ENCODE measurements at regions not wholly inside any gene's neighbourhood (a gene's known extent, or its start where the extent isn't known, plus 50 kb on each side); places are given as distances from the start of the nearest gene placed in this dataset.
"Not testable (repeated sequence)": the region's sequence is repeated elsewhere in the genome, so short reads cannot be mapped to it uniquely, and the experiment has no call there.

- no peak for DNase-seq
These were observed 378.9 kb downstream of the SLCO4C1 start for GRCh38 chr5:101917166-101917565.

GRCh38 chr5:101915554-101915953 is 380.5 kb downstream of the SLCO4C1 start:
- DNase-seq: no peak

DNA sequence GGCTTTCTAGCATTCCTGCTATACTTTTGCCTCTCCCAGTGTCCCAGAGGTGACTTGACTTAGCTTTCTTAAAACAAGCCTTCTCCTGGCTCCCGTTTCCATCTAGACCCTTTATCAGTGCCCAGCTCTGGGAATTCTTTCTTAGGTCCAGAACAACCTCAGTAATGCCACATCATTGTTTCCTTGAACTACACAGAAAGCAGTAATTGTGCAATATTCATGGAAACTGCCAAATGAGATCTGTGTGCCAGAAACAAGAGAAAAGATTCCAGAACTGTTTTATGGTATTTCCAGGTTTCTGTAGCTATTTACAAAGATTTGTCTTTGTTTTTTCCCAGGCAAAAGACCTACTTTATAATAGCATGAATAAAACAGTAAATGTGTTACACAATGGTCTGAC is 391.3 kb downstream of the SLCO4C1 start:
- DNase-seq: no peak

- no peak for DNase-seq
These were observed 398.2 kb downstream of the SLCO4C1 start for GRCh38 chr5:101897914-101898313.

GRCh38 chr5:101894985-101895384 is 401.1 kb downstream of the SLCO4C1 start:
- DNase-seq: no peak

DNA sequence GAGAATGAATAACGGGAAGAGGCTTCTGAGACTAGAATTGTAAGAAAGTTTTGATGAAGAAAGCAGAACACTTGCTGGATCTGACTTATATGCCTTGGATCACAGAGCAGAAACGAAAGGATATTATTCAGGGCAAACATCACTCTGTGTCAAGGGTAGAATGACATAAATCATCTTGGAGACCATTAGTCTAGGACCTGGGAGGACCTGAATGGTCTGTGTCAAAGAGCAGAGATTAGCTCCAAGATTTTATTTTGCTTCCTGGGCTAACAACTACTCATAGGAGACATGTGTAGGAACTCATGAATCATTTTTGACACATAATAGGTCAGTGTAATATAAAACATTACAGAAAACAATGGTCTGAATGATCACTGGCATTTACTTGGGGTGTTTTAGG is 417.9 kb downstream of the SLCO4C1 start:
- DNase-seq: no peak

DNA sequence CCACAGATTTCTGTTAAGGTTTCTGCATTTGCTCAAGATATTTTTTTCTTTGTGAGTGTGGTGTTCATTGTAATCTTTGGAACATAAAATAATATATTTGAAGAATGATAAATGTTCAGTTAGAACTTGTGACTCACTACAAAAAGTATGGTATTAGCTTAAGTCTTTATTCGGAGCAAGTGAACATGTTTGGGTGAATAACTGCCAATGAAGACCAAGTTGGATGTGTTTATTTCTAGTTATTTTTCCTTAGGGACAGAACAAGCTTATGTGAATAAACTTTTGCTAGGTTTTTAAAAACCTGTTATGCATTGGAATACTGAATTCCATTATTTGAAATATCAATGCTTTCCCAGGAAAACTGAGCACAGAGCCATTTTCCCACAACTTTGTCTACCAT is 418.6 kb downstream of the SLCO4C1 start:
- no peak for DNase-seq

- DNase-seq: no peak
These were observed 429.6 kb downstream of the SLCO4C1 start for GRCh38 chr5:101866473-101866872.

DNA sequence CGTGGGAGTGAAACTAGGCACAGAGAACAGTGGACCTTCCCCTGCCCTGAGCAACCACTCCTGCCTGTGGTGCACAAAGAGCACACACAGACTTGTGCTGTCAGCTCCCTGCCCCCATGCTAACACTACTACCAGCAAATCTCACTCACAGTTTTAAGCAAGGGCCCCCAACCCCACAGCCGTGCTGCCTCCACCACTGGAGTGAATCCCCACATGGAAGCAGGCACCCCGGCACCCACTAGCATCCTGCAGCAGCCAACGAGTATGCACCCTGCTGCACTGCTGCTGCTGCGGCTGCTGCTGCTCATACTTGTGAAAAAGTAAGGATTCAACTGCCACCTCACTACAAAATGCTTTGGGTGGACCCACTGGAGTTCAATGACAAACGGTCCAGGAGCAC is 435.5 kb downstream of the SLCO4C1 start:
- DNase-seq: no peak

- DNase-seq: no peak
These were observed 435.9 kb downstream of the SLCO4C1 start for GRCh38 chr5:101860145-101860544.

DNA sequence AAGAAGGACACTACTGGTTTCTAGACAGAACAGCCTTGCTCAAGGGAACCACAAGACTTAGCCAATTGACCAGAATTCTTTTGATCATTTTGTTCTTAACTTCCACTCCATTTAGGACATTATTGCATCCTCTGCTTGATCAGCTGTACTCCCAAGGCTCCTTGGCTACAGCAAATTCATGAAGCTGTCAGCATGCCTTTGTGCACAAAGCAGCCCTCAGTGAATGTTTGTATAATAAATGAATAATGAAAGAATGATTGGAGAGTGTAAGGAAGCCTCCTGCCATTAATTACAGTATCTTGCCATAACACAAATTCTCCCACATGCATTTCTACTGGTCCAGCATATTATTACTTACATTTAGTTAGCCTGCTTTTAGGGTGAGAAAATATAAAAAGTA is 449.6 kb downstream of the SLCO4C1 start:
- no peak for DNase-seq

DNA sequence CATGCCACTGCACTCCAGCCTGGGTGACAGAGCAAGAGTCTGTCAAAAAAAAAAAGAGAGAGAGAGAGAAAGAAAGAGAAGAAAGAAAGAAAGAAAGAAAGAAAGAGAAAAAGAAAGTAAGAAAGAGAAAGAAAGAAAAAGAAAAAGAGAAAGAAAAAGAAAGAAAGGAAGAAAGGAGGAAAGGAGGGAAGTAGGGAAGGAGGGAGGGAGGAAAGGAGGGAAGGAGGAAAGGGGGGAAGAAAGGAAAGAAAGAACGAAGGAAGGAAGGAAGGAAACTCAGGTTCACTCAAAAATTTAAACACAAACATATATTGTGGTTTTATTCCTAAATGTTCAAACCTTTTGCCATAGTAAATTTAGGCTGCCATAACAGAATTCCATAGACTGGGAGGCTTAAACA is 453.0 kb downstream of the SLCO4C1 start:
- DNase-seq: no peak

GRCh38 chr5:101838435-101838834 is 457.6 kb downstream of the SLCO4C1 start:
- no peak for DNase-seq

DNA sequence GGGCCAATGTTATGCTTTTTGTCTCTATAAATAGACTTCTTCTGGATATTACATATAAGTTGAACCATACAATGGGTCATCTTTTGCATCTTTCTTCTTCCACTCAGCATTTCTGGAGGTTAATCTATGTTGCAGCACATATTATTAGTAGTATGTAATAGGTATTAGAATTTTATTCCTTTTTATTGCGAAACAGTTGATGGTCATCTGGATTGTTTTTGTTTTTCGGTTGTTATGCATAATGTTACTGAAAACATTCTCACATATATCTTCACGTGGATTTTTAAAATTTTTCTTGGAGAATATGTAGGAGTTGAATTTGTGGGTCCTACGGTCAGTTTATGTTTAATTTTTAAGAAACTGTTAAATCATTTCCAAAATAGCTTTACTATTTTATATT is 466.8 kb downstream of the SLCO4C1 start:
- no peak for DNase-seq

DNA sequence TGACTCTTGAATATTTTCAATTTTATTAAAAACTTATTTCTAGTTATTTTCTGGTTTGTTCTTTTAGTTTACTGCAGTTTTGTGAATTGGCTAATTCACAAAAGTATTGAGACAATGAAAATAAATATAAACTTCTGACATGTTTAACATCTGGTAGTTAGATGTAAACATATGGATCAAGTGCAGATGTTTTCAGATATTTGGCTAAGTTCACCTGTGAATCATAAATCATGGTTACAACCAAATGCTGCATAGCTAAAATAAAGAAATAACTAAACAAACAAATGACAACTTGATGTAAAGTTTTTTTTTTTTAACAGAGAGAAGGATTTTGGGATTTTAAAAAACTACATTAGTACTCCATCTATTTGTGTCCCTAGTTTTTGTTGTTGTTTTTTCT is 484.6 kb downstream of the SLCO4C1 start:
- DNase-seq: no peak

DNA sequence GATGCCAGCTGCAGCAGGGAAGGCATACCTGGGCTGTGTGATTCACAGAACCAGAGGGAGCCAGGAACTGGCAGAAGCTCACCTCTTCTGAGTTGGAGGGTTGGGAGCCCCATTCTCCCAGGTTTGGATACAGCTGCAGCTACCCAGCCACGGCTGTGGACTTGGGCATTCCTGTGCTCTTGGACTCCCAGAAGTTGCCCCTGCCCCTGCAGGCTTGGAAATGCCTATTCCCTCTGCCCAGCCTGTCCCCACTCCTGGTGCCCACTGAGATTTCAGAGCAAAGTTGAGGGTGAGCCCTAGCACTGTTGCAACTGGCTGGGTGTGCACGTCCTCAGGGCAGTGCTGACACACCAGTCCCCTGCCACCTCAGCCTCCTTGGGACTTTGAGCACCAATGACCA is 489.7 kb downstream of the SLCO4C1 start:
- no peak for DNase-seq

DNA sequence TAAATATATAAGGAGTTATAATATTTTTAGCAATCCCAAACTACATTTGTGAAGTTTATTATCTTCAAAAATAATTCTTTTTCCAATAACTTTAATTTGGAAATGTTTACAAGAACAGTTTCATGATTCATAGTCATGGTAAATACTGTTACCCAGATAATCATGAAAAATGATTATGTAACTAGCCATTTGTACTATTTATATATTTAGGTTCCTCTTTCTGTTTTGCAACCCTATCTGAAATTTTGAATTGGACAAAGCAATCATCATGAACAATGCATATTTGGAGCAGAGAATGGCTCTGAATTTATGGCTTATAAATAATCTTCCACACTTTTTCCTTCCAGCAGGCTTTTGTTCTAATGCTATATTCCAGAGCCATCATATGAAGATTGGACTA is 499.7 kb downstream of the SLCO4C1 start:
- no peak for DNase-seq

GRCh38 chr5:101788797-101789196 is 507.3 kb downstream of the SLCO4C1 start:
- no peak for DNase-seq

DNA sequence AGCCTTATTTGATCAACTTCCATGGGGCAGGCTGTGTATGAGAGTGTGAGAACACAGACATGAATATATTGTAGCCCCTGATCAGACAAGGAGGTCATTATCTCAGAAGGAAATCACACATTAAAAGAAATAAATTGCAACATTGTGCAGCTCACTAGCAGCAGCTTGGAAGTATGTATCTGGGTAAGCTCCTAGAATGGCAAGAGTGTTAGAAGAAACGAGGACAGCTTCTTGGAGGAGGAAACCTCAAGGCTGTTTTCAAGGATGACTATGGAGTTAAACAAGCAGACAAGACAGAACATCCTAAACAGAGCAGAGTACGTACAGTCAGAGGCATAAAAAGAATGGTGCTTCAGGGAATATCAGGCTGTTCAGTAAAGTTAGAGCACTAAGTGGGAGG is 511.0 kb downstream of the SLCO4C1 start:
- DNase-seq: no peak

- DNase-seq: no peak
These were observed 512.7 kb downstream of the SLCO4C1 start for GRCh38 chr5:101783241-101784013.

- no peak for DNase-seq
These were observed 513.6 kb downstream of the SLCO4C1 start for GRCh38 chr5:101782352-101783103.

DNA sequence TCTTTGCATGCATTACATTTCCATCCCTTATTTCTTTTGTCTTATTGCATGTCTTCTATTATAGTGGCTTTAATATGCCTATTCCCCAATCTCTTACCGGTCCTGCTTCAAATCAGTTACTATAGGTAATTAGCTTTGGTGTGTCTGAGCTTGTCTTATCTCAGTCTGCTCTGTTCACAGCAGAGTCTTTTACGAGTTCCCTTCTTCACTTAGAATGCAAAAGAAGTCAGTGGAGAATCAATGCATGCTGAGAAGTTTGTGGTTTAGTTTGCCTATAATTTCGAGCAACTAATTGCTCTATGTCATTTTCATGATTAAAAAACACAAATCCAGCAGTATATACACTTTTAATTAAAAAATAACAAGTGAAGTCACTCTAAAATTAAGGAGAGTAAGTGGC is 545.0 kb downstream of the SLCO4C1 start:
- DNase-seq: no peak

DNA sequence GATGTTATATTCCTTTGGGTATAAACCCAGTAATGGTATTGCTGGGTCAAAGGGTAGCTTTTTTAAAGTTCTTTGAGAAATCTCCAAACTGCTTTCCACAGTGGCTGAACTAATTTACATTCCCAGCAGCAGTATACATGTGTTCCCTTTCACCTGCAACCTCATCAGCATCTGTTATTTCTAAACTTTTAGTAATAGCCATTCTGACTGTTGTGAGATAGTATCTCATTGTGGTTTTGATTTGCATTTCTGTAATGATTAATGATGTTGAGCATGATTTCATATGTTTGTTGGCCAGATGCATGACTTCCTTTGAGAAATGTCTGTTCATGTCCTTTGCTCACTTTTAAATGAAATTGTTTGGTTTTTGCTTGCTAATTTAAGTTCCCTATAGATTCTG is 553.1 kb downstream of the SLCO4C1 start:
- DNase-seq: not testable (repeated sequence)

DNA sequence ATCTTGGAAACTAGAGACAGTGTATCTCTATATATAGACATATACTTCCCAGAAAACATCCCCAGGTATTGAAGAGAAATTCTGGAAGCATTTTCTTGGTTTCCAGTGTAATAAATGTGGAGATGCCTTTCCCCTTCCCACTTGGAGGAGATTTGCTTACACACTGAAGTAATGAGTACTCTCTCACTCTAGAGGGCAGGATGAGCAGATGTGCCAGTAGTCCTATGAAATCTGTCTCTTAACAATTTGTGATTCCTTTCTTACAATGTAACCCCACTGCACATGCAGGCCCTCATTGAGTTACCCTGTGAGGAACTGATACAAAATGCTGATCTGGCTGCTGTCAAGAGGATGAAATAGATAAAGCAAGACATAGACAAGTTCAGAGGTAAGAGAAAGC is 567.2 kb downstream of the SLCO4C1 start:
- no peak for DNase-seq

DNA sequence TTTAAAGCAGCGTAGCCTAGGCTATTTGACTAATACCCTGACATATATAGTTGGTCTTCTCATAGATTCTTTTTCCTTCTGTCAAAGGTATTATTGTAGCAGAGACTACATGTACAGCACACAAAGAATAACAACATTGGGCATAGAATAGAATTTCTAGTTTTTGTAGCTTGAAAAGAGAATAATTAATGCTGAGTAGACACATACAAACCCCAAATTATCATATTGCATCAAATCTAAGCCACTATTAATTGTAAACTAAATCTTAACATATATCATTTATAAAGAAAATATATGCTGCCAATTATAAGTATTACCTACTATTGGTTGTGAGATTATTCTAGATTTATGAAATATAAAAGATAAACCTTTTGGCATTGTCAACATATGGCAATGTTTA is 574.5 kb downstream of the SLCO4C1 start:
- no peak for DNase-seq

Measured in activated effector memory CD4-positive, alpha-beta T cell treated with Interleukin-2 at 50 U/mL for 16 hours (primary cell).